PFSK-1 (cell line): ENCODE measurements at regions not wholly inside any gene's neighbourhood (a gene's known extent, or its start where the extent isn't known, plus 50 kb on each side); places are given as distances from the start of the nearest gene placed in this dataset.

Source experiments
- FOXP2 ChIP-seq: optimal IDR thresholded peaks from 2 replicates; pipeline ENCODE3; 2011; ENCODE audit warnings: borderline replicate concordance, control low read depth, inconsistent platforms; ENCODE audit not compliant: insufficient read depth; ENCODE audit errors: extremely low read length, extremely low read depth
- POLR2AphosphoS5 ChIP-seq: IDR thresholded peaks from 2 replicates; pipeline ENCODE4 v1.6.1; 2012; ENCODE audit warnings: low read depth, mild to moderate bottlenecking, control low read depth, low read length, moderate library complexity
- REST ChIP-seq, 2 experiments: IDR thresholded peaks; 2 replicates each; pipeline versions ENCODE4 v1.6.1 to v1.8.0; 2011 to 2012; ENCODE audit warnings: low read depth in 2 of 2, low read length in 2 of 2, control low read depth in 1 of 2, inconsistent platforms in 1 of 2, mild to moderate bottlenecking in 1 of 2, moderate library complexity in 1 of 2; ENCODE audit not compliant: insufficient read depth in 1 of 2
- SIN3A ChIP-seq: IDR thresholded peaks from 2 replicates; pipeline ENCODE4 v1.6.1; 2012; ENCODE audit warnings: mild to moderate bottlenecking, low read length, moderate library complexity, borderline replicate concordance; ENCODE audit not compliant: insufficient read depth
- TAF1 ChIP-seq: IDR thresholded peaks from 2 replicates; pipeline ENCODE4 v1.6.1; 2012; ENCODE audit warnings: low read length, control low read depth, borderline replicate concordance; ENCODE audit not compliant: insufficient read depth

GRCh38 chr12:60616400-60616799 is 1020.6 kb downstream of the SLC16A7 start:
- TF ChIP-seq FOXP2 (no peak), SIN3A (no peak), REST (IDR thresholded peaks at IDR 0.05; ENCODE audit: insufficient read depth in 1 of 2, low read depth in 2 of 2, low read length in 2 of 2) (no peak), TAF1 (no peak), POLR2AphosphoS5 (no peak)

- TF ChIP-seq TAF1 (no peak), FOXP2 (no peak), POLR2AphosphoS5 (no peak), REST (IDR thresholded peaks at IDR 0.05; ENCODE audit: insufficient read depth in 1 of 2, low read depth in 2 of 2, low read length in 2 of 2) (no peak), SIN3A (no peak)
Measured at GRCh38 chr12:60630796-60631195, 1035.0 kb downstream of the SLC16A7 start.

DNA sequence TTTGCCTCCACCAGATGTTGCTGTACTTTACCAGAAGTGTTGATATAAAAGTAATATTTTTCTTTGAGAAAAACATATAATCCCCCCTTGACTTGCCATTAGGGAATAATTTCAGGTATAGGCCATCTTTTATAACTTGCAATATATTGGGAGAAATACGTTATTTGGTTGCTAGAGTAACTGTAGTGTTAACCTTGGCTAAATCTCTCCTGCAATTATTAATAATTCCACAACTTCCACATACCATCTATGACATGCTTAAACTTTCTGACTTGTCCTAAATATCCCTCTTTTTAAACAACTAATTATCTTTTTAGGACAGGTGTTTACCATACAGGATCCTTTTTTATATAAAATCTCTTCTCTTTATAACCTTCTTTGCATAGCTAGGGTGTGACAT is 1048.2 kb downstream of the SLC16A7 start:
- TF ChIP-seq REST (IDR thresholded peaks at IDR 0.05; ENCODE audit: insufficient read depth in 1 of 2, low read depth in 2 of 2, low read length in 2 of 2) = no peak
- TF ChIP-seq SIN3A = no peak
- TF ChIP-seq POLR2AphosphoS5 = no peak
- no peak for TF ChIP-seq FOXP2
- no peak for TF ChIP-seq TAF1

DNA sequence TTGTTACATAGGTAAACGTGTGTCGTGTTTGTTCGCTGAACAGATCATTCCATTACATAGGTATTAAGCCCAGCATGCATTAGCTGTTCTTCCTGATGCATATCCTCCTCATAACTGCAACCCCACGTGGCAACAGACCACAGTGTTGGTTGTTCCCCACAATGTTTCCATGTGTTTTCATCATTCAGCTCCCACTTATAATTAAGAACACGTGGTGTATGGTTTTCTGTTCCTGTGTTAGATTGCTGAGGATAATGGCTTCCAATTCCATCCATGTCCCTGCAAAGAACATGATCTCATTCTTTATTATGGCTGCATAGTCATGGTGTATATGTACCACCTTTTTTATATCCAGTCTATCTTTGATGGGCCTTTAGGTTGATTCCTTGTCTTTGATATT is 1071.1 kb downstream of the SLC16A7 start:
- TF ChIP-seq TAF1 (no peak), POLR2AphosphoS5 (no peak), FOXP2 (no peak), REST (IDR thresholded peaks at IDR 0.05; ENCODE audit: insufficient read depth in 1 of 2, low read depth in 2 of 2, low read length in 2 of 2) (no peak), SIN3A (no peak)

GRCh38 chr12:60672949-60673348 is 1077.1 kb downstream of the SLC16A7 start:
- TF ChIP-seq FOXP2 = no peak
- no peak for TF ChIP-seq TAF1
- no peak for TF ChIP-seq REST (IDR thresholded peaks at IDR 0.05; ENCODE audit: insufficient read depth in 1 of 2, low read depth in 2 of 2, low read length in 2 of 2)
- TF ChIP-seq POLR2AphosphoS5 = no peak
- TF ChIP-seq SIN3A = no peak
